Muscle of back (tissue), 3 donors: ENCODE measurements at regions not wholly inside any gene's neighbourhood (a gene's known extent, or its start where the extent isn't known, plus 50 kb on each side); places are given as distances from the start of the nearest gene placed in this dataset.

Experiments used
- DNase-seq, 3 donors: peaks; one replicate each; pipeline versions ENCODE4 v3.0.0 to v3.0.0-alpha.2; 2013

GRCh38 chr11:81432333-81432732 lies 1301.3 kb downstream of the FAM181B start:
- DNase-seq, result no peak

GRCh38 chr11:81424822-81425221 lies 1308.8 kb downstream of the FAM181B start:
- DNase-seq, result no peak

- no peak for DNase-seq
Observed at GRCh38 chr11:81422402-81422801, 1311.3 kb downstream of the FAM181B start.

GRCh38 chr11:81421251-81421860 lies 1312.3 kb downstream of the FAM181B start:
- DNase-seq, result no peak

DNA sequence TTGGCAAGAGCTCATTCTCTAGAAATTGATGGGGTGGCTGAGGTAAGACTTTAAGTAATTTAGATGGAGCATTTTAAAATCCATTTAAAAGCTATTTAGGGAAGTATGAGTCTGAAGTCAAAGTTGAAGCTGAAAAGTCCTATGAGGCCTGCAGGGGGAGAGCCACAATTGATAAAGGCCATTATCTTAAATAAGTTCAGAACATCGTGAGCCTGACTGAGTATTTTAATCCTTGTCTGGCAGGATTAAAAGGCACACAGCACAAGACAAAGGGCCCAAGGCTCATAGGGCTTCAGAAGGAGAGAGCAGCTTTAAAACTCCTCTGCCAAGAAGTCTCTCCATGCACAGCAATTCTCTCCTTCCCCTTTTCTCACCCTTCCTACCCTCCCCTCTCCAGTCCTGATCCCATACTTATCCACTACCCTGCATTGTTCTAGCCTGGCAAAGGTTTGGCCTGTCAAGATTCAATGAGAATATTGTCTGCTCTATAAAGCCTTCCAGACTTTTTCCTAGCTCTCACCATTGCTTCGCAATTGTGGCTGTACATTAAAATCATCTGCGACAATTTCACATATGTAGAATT lies 1312.9 kb downstream of the FAM181B start:
- DNase-seq, result no peak

DNA sequence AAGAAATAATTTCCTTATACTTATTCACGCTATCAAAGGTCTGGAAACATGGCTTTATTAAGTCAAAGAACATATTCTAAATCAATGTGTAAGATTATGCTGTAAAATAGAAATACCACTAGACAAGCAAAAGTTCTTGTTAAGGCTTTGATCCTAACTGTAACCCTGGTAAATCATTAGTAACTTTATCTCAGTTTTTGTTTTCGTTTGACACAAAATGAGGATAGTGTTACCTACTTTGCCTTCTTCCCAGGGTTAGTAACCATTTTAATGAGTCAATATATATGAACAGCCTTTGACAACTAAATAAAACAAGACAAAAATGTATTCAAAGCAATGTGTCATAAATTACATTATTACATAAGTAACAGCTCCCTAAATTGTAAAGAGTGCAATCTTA lies 1336.3 kb downstream of the FAM181B start:
- no peak for DNase-seq

GRCh38 chr11:81394311-81394710 lies 1339.4 kb downstream of the FAM181B start:
- no peak for DNase-seq

- no peak for DNase-seq
Observed at GRCh38 chr11:81388326-81388725, 1345.3 kb downstream of the FAM181B start.

DNA sequence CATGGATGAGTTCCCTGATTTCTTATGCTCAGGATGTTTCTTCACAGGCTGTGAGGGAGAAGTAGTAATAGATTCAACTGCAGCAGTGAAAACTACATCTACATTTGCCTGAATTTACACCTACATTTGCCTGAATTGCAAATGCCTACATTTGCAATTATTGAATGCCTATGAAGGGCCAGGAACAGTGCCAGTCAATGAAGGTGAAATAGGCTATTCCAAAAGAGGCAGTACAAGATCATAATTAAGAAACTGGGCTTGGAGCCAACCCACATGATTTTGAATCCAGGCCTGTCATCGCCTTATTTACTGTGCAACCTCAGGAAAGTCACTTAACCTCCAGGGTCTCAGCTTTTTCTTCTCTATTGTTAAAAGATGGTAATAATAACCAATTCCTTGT lies 1353.3 kb downstream of the FAM181B start:
- DNase-seq, result no peak

DNA sequence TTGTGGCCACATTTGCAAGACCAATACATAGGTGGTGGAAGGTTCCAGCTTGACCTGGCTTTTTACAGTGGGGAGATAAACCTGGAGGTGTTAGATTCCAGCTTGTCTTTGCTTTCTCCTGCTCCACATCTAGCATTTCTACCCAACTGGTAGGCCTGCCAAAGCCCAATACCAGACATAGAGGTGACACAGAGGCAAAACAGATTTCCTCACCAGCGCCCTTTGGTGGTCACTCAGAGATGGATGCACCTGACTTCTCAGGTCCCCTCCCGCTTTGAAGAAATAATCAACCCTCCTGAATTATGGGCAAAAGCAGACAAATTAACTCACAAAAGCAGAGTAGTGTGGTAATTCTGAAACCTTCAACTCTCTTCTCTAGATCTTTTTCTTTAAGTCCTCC lies 1356.2 kb downstream of the FAM181B start:
- no peak for DNase-seq

- DNase-seq, result no peak
Observed at GRCh38 chr11:81373986-81374385, 1359.7 kb downstream of the FAM181B start.

GRCh38 chr11:81368192-81368591 lies 1365.5 kb downstream of the FAM181B start:
- DNase-seq, result no peak

DNA sequence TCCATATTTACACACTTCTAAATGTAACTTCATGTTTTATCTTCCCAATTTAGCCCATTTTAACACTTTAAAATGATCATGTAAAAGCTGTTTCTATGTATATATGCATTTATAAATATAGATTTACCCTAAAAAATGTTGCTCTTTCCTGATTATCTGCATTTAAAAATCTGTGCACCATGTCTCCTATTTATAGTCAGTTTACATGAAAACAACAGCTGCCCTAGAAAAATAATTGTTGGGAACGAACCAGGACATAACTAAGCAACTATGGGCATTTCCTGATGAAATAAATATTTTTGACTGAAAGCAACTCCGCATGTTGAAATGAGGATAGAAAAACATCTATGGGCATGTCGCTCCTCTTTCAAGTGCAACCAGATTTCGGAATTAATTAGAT lies 1368.2 kb downstream of the FAM181B start:
- no peak for DNase-seq

GRCh38 chr11:81359476-81359875 lies 1374.2 kb downstream of the FAM181B start:
- DNase-seq, result no peak

- no peak for DNase-seq
Observed at GRCh38 chr11:81345609-81346008, 1388.1 kb downstream of the FAM181B start.

DNA sequence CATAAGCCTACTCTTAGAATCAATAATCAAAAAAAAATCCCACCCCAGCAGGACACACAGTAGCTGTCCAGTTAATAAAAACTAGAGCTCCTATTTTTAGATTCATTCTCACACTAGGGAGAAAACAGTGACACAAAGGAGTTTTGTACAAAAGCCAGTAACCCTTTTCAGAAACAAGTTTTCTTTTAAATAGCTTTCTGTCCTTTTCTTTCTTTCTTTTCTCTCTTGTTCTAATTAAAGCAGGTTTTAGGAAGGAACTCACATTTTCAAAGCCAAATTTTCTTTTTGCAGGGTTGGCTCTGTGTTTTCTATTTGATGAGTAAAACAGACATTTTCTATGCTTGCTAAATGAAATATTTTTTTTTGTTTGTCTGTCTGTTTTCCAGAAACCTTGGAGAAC lies 1390.7 kb downstream of the FAM181B start:
- DNase-seq, result peak in 1 of 3 donors; percentile 5

- no peak for DNase-seq
Observed at GRCh38 chr11:81340225-81340624, 1393.4 kb downstream of the FAM181B start.

GRCh38 chr11:81339521-81339920 lies 1394.1 kb downstream of the FAM181B start:
- DNase-seq, result no peak

DNA sequence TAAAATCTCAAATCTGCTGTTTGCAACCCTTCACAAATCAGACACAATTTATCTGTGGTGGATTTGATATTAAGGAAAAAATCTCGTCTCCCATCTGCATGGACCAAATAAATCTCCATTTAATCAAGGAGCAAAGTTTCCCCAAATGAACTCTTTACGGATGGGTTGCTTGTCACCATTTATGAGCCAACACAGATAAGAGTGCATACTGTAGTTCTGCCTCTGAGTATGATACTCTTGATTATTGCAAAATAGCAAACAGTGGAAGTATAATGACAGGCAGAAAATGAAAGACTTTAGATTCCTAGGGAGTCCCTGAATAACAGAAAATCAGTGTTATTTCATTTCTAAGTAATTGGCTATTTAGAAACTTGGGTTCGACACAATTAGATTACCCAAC lies 1395.9 kb downstream of the FAM181B start:
- DNase-seq, result no peak

GRCh38 chr11:81332276-81332675 lies 1401.4 kb downstream of the FAM181B start:
- no peak for DNase-seq

DNA sequence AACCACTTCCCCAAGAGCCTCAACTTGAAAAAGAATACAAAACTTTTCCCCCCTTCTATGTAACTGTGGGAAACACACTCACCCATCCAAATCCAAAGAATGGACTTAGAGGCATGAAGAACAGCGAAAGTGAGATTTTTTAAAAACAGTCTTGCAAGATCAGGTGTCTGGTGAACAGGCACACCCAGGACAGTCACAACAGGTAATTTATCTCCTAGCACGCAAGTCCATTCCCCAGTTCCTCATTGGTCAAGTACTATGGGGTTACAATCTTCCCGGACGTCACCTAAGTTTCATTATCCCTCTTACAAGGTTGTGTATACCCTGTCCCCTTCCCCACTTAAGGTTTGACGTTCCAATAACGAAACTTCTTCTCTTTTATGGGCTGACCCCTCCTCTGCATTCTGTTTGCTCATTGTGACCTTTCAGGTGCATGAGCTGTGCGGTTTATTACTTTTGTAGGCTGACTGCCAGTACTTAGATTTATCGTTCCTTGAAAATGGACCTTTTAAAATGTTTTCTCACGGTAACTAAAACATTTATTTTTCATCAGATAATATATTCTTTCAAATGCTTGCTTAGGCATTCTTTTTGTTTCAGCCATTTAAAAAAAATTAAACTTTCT lies 1401.9 kb downstream of the FAM181B start:
- DNase-seq, result no peak

DNA sequence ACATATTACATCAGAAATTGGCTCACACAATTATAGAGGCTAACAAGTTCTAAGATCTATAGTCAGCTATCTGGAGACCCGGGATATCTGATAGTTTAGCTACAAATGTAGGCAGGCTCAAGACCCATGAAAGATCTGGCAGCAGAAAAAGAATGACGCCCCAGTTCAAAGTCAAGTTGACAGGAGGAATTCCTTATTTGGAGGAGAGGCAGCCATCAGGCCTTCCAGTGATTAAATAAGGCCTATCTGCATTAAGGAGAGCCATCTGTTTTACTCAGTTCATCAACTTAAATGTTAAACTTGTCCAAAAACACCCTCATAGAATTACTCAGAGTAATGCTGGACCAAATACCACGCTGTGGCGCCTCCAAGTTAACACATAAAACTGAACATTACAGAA lies 1402.6 kb downstream of the FAM181B start:
- DNase-seq, result no peak

GRCh38 chr11:81303038-81303664 lies 1430.5 kb downstream of the FAM181B start:
- DNase-seq, result no peak
